PC-9 (cell line): ENCODE measurements at regions not wholly inside any gene's neighbourhood (a gene's known extent, or its start where the extent isn't known, plus 50 kb on each side); places are given as distances from the start of the nearest gene placed in this dataset.

Source experiments
- EZH2 ChIP-seq: fragments of 200-600 bp; sonication (generic); IDR thresholded peaks from 2 replicates; pipeline ENCODE4 v1.8.0; 2017; ENCODE audit warnings: antibody characterized with exemption, low read depth
- TF ChIP-seq, protein P1 (sequence below): fragments of 200-600 bp; sonication (generic); conservative IDR thresholded peaks from 2 replicates; pipeline ENCODE4 v1.6.1; 2017; ENCODE audit warnings: mixed run types, antibody characterized with exemption, mild to moderate bottlenecking, moderate library complexity

DNA sequence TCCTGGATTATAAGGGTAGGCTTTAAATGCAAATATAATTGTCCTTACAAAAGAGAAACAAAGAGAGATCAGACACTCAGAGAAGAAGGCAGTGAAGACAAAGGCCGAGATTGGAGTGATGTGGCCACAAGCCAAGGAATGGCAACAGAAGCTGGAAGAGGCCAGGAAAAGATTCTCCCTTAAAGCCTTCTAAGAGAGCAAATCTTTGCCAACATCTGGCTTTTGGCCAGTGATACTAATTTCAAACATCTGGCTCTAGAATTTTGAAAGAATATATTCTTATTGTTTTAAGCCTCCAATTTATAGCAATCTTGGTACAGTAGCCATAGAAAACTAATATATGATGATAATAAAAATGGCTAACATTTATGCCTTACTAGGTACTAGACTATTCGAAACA lies 615.8 kb upstream of the ZNF385D start:
- TF ChIP-seq, protein P1, sequence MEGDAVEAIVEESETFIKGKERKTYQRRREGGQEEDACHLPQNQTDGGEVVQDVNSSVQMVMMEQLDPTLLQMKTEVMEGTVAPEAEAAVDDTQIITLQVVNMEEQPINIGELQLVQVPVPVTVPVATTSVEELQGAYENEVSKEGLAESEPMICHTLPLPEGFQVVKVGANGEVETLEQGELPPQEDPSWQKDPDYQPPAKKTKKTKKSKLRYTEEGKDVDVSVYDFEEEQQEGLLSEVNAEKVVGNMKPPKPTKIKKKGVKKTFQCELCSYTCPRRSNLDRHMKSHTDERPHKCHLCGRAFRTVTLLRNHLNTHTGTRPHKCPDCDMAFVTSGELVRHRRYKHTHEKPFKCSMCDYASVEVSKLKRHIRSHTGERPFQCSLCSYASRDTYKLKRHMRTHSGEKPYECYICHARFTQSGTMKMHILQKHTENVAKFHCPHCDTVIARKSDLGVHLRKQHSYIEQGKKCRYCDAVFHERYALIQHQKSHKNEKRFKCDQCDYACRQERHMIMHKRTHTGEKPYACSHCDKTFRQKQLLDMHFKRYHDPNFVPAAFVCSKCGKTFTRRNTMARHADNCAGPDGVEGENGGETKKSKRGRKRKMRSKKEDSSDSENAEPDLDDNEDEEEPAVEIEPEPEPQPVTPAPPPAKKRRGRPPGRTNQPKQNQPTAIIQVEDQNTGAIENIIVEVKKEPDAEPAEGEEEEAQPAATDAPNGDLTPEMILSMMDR: no peak
- TF ChIP-seq EZH2: no peak
